NCI-H460 (cell line): ENCODE measurements at regions not wholly inside any gene's neighbourhood (a gene's known extent, or its start where the extent isn't known, plus 50 kb on each side); places are given as distances from the start of the nearest gene placed in this dataset.

Experiments
- DNase-seq: peaks from one replicate; pipeline ENCODE4 v3.0.0-alpha.2; 2016; ENCODE audit warnings: low read depth; ENCODE audit errors: extremely low read depth

DNA sequence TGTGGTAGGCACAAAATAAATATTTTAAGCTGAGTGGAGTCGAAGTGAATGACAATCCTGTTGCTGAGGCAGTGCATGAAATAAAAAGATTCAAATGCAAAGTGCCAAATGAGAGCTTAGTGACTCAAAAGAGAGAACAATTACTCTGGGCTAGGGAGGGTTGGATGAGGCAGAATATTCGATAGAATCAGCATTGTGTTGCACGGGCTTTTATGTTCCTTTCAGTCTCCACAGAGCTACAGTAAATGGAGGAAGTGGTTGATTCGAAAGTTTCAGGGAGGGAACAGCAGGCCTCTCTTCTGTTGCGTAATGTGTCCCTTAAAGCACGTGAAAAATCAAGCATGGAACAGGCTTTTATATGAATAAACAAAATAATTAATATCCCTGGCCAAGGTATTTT is 599.3 kb upstream of the CELF2 start:
- DNase-seq = no peak

DNA sequence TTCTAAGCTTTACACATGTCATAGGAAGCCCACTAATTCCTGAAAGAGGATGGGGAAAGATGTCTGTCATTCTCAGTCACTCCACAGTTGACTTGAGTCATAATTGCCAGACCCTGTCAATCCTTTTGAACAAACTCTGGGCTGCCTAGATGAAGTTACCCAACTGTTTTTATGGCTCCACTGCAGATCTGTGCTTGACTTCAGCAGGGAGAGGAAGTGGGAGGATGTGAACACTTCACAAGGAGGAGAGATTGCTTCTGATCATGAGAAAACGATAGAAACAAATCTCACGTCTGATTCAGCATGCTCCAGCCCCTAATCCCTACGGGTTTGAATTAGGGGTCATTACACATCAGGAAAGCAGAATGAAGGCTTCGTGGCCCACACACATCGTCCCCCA is 596.6 kb upstream of the CELF2 start:
- DNase-seq = no peak

GRCh38 chr10:10431422-10432066 is 586.1 kb upstream of the CELF2 start:
- no peak for DNase-seq

- no peak for DNase-seq
These were observed 585.2 kb upstream of the CELF2 start for GRCh38 chr10:10432296-10433035.

- no peak for DNase-seq
These were observed 583.4 kb upstream of the CELF2 start for GRCh38 chr10:10434312-10434711.

DNA sequence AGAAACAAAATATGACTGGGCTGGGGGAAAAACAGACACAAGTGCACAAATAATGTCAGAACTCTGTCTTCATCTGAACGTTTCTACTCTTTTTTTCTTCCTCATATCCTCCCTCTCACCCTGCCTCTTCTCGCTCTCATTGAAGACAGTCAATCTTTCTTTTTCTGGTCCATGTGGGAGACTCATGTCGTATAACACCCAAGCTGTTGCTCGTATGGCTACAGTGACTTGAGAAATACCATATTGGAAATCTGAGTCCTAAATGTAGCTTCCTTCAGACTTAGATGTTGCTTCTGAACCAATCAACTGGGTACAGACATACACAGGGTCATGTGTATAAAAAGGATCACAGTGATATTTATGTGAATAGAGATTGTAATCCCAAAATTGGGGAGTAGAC is 579.8 kb upstream of the CELF2 start:
- DNase-seq = no peak

- DNase-seq = no peak
These were observed 579.2 kb upstream of the CELF2 start for GRCh38 chr10:10438335-10439100.

DNA sequence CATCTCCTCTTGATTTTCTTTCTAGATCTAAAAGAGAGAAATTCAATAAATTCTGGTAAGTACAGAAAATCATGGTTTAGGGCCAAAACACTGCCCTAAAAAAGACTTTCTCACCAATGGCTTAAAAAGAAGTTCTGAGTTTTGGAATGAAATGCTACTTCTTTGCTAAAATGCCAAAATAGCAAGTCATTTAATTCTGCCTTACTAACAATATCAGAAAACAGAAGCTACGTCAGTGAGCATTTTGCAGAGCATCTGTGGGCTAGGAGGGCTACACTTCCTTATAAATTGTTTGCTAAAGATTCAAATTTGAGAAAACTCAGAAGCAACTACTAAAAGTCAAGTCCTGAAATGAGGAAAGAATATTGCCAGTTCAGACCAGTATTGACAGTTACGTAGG is 560.8 kb upstream of the CELF2 start:
- DNase-seq = no peak

DNA sequence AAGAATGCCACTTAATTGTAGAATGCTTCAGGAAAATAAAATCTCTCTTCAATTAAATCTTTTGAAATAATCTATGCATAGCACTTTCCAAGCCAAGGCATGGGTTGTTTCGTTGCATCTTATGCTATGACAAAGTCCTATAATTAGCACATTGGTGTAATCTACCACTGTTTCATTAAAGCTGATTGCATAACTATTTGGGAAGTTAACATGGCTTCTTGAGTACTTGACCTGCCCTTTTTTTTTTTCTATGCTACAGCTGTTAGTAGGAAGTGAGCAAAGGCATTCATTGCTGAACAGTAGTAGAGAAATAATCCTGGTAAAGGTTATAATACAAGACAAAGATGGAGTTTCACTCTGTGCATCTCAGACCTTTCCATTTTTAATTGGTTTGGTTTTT is 557.2 kb upstream of the CELF2 start:
- DNase-seq = no peak

- no peak for DNase-seq
These were observed 555.3 kb upstream of the CELF2 start for GRCh38 chr10:10462151-10462941.

DNA sequence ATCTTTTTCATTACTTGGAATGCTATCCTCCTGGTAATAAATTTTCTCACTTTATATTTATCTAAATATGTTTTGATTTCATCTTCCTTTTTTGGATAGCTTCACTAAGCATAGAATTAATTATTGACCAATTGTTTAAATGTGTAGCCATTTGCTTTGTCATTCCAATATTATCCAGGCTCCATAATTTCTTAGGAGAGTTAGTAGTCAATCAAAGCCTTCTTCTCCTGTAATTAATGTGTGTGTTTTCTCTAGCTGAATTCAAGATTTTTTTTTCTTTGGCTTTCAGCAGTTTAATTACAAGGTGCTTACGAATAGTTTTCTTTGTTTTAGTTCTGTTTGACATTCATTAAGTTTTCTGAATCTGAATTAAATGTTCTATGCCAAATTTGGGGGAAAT is 545.9 kb upstream of the CELF2 start:
- DNase-seq = no peak

DNA sequence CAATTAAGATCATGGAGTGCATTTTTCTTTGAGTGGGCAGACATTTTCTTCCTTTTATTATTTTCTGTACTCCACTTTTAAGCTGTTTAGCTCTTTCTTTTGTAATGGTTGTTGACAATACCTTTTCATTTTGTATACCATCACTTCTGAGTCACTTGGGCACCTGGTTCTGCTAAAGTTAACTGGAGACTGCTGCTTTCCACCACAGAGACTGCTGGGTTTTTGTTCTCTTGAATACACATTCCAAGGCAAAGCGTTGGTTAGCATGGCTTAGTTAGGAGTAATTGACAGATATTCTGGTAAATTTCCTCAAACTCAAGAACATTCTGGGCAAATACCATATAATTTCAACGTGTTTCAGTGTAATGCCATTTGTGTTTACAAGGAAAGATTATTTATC is 541.9 kb upstream of the CELF2 start:
- no peak for DNase-seq

GRCh38 chr10:10477844-10478243 is 539.8 kb upstream of the CELF2 start:
- DNase-seq = no peak

DNA sequence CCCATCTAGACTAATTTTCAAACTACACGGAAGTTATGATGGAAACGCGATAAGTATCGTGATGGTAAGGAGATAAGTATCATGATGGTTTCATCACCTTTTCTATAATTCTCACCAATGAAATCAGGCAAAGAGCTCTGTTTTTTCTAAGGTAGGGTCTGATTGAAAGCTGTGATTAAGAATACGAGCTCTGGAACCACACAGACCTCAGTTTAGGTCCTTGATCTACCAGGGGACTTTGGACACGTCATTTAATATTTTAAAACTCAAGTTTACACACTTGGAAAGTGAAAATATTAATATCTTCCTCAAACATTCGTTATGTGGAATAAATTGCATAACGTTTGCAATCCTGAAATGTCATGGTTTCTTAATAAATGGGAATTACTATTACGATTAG is 538.2 kb upstream of the CELF2 start:
- no peak for DNase-seq

DNA sequence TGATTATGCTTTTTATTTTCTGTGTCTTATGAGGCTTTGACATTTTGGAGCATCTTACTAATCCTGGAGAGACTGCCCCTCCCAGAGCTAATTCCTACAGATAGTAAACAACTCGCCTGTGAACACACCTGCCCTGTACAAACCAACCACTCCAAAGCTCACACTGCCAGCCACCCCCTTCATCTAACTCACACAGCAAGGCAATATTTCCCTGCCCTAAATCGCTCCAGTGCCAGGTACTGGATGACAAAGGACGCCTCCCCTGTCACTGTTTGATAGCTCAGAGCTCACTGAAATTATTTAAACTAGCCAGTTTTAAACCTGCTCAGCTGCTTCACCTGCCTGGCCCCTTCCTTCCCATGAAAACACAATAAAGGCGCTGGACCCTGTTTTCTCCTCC is 535.1 kb upstream of the CELF2 start:
- no peak for DNase-seq

DNA sequence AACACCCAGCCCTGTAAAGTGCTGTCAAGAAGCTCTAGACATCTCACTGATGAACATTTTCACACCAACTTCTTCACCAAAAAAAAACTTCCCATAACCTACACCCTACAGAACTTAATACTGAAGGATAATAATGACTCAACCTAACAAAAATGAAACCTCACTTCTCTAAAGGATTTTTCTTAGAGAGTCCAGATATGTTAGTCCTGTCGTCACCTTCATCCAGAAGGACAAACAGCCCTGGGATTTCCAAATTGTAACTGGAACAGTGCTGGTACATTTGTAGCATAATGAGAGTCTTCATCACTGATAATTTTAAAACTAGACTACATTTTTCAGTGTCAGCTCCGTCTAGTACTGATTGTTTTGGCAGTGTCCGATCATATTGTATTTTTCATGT is 528.6 kb upstream of the CELF2 start:
- DNase-seq = no peak

- no peak for DNase-seq
These were observed 527.7 kb upstream of the CELF2 start for GRCh38 chr10:10489805-10490571.

DNA sequence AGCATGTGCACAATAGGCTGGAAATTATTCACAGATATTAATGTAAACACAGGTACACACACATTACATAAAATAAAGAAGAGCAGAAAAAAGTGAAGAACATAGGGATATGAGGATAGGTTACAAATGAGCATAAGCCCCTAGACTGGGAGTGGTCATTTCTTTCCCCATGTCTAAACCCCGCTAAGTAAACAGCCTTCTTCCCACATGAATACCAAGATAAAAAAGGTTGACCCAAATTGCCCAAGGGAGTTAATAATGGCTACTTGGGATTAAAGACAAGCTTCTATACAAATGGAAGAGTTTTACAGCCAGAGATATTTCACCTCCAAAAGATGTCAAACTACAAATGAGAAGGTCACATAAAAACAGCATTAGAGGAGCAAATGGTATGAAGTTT is 527.1 kb upstream of the CELF2 start:
- no peak for DNase-seq

- no peak for DNase-seq
These were observed 525.3 kb upstream of the CELF2 start for GRCh38 chr10:10492420-10492819.

GRCh38 chr10:10493833-10494232 is 523.8 kb upstream of the CELF2 start:
- no peak for DNase-seq
